Activated naive CD8-positive, alpha-beta T cell treated with anti-CD3 and anti-CD28 coated beads, Interleukin-2, amount 10 ng/mL, durations not matched to agents 7 days and 5 days (primary cell): ENCODE measurements at regions not wholly inside any gene's neighbourhood (a gene's known extent, or its start where the extent isn't known, plus 50 kb on each side); places are given as distances from the start of the nearest gene placed in this dataset.

ENCODE experiments used
- ATAC-seq: fragments of 150-1000 bp; cut with Tn5 transposase; one replicate; pipeline ENCODE4 v1.10.0; 2021; ENCODE audit warnings: low read depth, moderate library complexity
- POLR2A ChIA-PET: fragments of 350-600 bp; sonication (Branson Sonifier 250); formaldehyde crosslinking; loops from one replicate; lab custom pipeline; 2021; ENCODE audit warnings: antibody characterized with exemption; lab: Charles Lee
- DNase-seq: peaks from one replicate; pipeline ENCODE4 v3.0.0; 2021
- H3K27ac Mint-ChIP-seq: one replicate; pipeline ENCODE4 v1.8.0; 2022; ENCODE audit warnings: mild to moderate bottlenecking, mixed read lengths
- H3K27me3 Mint-ChIP-seq: one replicate; pipeline ENCODE4 v1.8.0; 2022; ENCODE audit warnings: mild to moderate bottlenecking, moderate library complexity, mixed read lengths
- H3K36me3 Mint-ChIP-seq: one replicate; pipeline ENCODE4 v1.8.0; 2021; ENCODE audit warnings: mild to moderate bottlenecking, mixed read lengths
- H3K4me1 Mint-ChIP-seq: one replicate; pipeline ENCODE4 v1.8.0; 2021; ENCODE audit warnings: mixed read lengths
- H3K4me3 Mint-ChIP-seq: one replicate; pipeline ENCODE4 v1.8.0; 2022; ENCODE audit warnings: mild to moderate bottlenecking, moderate library complexity, mixed read lengths
- H3K9me3 Mint-ChIP-seq: one replicate; pipeline ENCODE4 v1.8.0; 2021; ENCODE audit warnings: mixed read lengths

DNA sequence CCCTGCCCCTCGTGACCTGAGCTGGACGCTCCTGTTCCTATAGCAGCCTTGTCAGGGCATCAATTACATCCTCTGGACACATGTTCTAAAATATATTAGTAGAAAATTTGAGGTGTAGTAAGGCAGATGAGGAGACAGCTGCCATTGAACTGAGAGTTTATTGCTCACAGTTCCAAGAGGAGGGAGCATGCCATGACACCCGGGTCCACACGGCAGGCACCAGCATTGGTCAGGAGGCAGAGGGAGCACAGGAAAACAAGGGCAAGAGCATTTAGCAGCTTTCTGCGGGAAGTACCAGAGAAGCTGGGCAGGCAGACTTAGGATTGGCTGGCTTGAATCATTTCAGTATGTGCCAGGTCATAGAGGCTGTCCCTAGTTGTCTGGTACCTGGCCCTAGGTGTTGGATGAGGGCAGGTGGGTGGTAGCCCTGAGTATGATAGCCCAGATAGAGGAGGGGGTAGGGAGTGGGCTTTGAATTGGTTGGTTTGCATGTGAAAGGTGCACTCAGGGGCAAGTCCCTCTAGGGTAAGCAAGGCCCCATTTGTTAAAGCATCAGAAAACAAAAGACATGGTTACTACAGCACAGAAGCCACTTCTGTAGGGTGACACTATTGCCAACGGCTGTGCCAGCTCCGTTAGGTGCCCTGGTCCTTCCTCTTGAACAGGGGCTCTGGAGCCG lies 223.6 kb upstream of the RAB4A start:
- Mint-ChIP-seq H3K27me3 (peaks cover 23% of the 10 kb centered on the region), H3K27ac (no peak overlapping the region), H3K36me3 (peaks cover 3% of the 10 kb centered on the region), H3K4me1 (peaks cover 10% of the 10 kb centered on the region), H3K9me3 (peaks cover 3% of the 10 kb centered on the region), H3K4me3 (no peak overlapping the region)
- POLR2A ChIA-PET: no interaction called here
- DNase-seq (no peak), ATAC-seq (no peak)

DNA sequence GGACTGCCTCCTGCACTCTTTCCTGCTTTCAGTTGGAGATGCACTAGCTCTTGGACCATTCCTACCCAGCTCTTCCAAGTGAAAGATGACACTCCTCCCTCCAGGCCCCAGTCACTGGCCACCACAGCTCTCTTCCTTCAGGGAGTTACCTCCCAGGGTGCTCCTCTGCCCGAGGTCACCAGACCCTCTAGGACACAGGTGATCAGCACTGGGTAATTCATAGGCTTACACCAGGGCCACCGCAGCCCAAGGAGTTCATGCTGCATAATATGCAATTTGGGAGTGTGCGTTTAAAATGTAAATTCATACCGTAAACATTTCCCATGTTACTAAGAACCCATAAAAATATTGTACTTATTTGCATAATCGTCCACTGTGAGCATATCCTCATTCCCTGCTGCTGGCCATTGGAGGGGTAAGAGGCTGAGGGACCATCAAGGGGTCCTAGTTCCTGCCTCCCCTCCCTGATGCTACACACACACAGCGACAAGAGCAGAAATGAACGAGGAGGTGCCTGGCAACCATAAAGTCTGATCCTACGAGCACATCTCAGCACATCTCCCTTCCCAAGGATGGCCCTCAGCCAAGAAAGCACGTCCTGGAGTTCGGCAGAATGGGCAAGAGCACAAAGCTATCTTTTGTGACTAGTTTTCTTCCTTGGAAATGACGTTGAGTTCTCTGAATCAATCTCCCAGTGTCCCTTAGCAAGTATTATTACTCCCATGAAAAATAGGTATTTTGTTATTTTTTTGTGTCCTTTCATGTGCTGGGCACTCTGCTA lies 222.9 kb upstream of the RAB4A start:
- Mint-ChIP-seq H3K9me3 (peaks cover 3% of the 10 kb centered on the region), H3K4me1 (peaks cover 10% of the 10 kb centered on the region), H3K27me3 (peaks cover 18% of the 10 kb centered on the region), H3K27ac (no peak overlapping the region), H3K4me3 (no peak overlapping the region), H3K36me3 (peaks cover 3% of the 10 kb centered on the region)
- no peak for ATAC-seq
- no peak for DNase-seq
- POLR2A ChIA-PET: no interaction called here

DNA sequence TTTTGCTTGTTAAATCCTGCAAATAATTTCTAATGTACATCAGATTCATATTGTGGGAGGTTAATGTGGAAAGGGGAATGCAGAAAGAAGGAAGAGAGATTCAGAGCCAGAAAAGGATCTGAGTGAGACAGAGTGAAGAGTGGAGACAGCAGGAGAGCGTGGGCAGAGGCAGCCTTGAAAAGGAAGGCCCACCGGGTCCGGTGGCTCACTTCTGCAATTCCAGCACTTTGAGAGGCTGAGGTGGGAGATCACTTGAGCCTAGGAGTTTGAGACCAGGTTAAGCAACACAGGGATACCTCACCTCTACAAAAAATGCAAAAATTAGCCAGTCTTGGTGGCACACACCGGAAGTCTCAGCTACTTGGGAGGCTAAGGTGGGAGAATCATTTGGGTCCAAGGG lies 222.0 kb upstream of the RAB4A start:
- ATAC-seq (no peak), DNase-seq (no peak)
- H3K4me1 Mint-ChIP-seq: peaks cover 11% of the 10 kb centered on the region
- peaks cover 3% of the 10 kb centered on the region for H3K9me3 Mint-ChIP-seq
- H3K27me3 Mint-ChIP-seq: peaks cover 15% of the 10 kb centered on the region
- POLR2A ChIA-PET: no interaction called here
- no peak overlapping the region for H3K4me3 Mint-ChIP-seq
- H3K36me3 Mint-ChIP-seq: peaks cover 3% of the 10 kb centered on the region
- H3K27ac Mint-ChIP-seq: no peak overlapping the region

DNA sequence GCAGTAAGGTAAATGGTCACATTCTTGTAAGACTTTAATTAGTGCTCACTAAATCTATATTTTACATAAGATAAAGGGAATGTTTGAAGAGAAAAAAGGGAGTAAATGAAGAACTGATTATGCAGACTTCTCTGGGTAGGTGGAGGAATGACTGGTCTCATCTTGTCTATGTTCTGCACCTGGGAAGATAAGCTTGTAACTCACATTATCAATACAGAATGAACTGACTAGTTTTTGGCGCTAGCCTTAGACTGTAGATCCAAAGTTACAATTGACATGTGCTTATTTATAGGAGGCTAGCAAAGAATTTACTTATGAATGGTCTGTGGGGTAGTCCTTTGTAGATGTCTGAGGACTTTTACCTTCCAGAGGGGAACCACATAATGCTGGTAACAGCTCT lies 214.9 kb upstream of the RAB4A start:
- H3K27me3 Mint-ChIP-seq: peaks cover 2% of the 10 kb centered on the region
- peaks cover 42% of the 10 kb centered on the region for H3K4me1 Mint-ChIP-seq
- no peak for ATAC-seq
- peaks cover 3% of the 10 kb centered on the region for H3K9me3 Mint-ChIP-seq
- POLR2A ChIA-PET: no interaction called here
- peaks cover 5% of the 10 kb centered on the region for H3K36me3 Mint-ChIP-seq
- DNase-seq: no peak
- no peak overlapping the region for H3K27ac Mint-ChIP-seq
- no peak overlapping the region for H3K4me3 Mint-ChIP-seq

DNA sequence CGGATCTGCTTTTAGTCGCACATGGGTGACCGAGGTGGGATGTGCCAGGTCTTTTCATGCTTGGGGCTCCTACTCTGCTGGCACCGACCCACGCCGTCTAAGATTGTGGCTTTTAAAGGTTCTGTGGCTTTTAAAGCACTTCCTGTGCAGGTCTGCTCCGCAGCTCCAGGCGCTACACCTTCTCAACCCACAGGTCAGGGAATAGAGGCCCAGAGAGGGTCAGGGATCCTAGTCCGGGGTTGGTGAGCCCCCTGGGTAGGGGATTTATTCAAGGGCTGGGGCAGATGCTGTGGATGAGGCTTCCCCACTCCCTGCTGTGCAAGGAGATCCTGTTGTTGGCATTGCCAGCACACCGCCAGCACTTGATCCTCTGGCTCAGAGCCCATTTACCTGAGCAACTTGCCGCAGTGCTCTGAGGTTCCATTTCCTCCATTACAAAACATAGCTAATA lies 212.8 kb upstream of the RAB4A start:
- H3K4me1 Mint-ChIP-seq: peaks cover 36% of the 10 kb centered on the region
- no peak overlapping the region for H3K27ac Mint-ChIP-seq
- peaks cover 2% of the 10 kb centered on the region for H3K27me3 Mint-ChIP-seq
- peak overlapping the region; percentile 35 for H3K4me3 Mint-ChIP-seq
- H3K36me3 Mint-ChIP-seq: peaks cover 2% of the 10 kb centered on the region
- no peaks in the 10 kb centered on the region for H3K9me3 Mint-ChIP-seq
- ATAC-seq (peak; percentile 68), DNase-seq (peak; percentile 47)
- POLR2A ChIA-PET: interaction anchor here (1.5 kb wide), 1 partner anchor 9 kb away, joined by 3 read pairs; no protein-coding TSS in a partner anchor

DNA sequence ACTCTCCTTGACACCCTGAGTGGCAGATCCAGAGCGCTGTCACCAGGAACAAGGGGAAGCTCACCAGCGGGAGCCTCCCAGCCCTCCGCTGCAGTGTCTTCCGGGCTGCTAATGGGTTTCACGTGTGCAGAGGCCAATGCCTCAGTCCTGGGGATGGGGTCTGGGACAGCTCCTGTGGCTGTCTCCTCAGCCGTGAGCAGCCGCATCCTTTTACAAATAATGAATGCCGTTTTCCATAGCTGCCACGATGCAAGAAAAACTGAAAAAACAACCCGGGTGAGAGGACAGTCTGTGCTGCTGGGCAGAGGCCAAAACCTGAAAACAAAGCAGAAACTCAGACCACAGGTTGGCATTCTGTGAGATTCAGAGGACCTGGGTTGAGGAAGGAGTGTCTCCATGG lies 212.2 kb upstream of the RAB4A start:
- POLR2A ChIA-PET: interaction anchor here (1.5 kb wide), 1 partner anchor 9 kb away, joined by 3 read pairs; no protein-coding TSS in a partner anchor
- Mint-ChIP-seq H3K27ac (no peak overlapping the region), H3K4me1 (peaks cover 36% of the 10 kb centered on the region), H3K9me3 (no peaks in the 10 kb centered on the region), H3K36me3 (peaks cover 2% of the 10 kb centered on the region), H3K4me3 (no peak overlapping the region), H3K27me3 (peaks cover 2% of the 10 kb centered on the region)
- ATAC-seq: no peak
- DNase-seq: no peak

DNA sequence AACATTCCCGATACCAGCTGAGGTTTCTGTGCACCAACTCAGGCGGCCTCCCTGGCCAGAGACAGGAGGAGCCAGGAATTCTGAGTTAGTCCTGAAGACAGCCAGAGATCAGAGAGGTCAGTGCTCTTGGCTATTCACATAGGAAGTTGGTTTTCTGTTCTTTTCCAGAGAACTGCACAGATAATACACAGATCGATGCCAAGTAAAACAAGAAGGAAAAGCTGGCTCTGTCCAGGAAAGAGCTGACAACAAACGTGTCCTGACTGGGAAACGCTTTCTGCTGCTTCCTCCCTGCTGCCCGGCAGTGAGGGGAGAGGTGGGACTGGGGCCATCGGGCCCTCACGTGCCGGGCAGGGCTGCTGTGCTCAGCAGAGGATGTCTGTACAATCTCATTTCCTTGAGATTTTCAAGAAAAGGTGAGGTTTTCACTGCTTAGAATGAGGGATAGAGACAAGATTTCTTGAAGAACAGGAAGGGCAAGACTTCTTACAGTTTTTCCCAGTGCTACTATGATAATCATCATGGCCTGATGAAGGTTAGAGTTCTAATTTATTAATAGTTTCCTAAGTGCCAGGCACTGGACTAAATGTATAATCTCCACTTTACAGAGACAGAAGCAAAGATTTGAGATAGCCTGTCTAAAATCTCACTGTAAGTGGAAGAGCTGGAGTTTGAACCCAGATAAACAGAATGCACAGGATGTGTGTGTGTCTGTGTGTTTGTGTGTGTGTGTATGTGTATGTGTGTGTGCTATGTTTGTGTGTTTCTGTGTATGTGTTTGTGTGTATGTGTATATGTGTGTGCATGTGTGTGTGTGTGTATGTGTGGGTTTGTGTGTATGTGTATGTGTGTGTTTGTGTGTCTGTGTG lies 211.0 kb upstream of the RAB4A start:
- no peaks in the 10 kb centered on the region for H3K9me3 Mint-ChIP-seq
- peaks cover 31% of the 10 kb centered on the region for H3K4me1 Mint-ChIP-seq
- DNase-seq (no peak), ATAC-seq (peak; percentile 24)
- peaks cover 2% of the 10 kb centered on the region for H3K36me3 Mint-ChIP-seq
- POLR2A ChIA-PET: no interaction called here
- peak overlapping the region; percentile 56 for H3K4me3 Mint-ChIP-seq
- H3K27me3 Mint-ChIP-seq: no peaks in the 10 kb centered on the region
- H3K27ac Mint-ChIP-seq: peak overlapping the region; percentile 48

DNA sequence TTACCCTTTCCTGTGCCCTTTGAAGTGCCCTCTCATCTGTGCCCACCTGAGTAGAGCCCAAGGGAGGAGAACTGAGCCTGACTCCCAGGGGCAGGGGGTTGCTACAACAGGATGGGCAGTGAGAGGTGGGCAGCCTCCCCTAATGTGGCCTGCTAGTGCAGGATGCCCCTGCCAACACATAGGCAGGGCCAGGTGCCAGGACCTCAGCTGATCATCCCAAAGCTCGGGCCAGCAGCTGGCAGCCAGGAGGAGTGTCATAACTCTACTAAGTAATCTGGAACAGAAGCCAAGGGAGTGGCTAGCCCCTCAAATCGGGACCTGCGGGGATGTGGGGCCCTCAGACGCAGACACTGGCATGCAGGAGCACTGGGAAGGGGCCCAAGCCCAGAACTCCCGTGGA lies 208.8 kb upstream of the RAB4A start:
- no peaks in the 10 kb centered on the region for H3K9me3 Mint-ChIP-seq
- POLR2A ChIA-PET: no interaction called here
- no peak for ATAC-seq
- peaks cover 33% of the 10 kb centered on the region for H3K4me1 Mint-ChIP-seq
- no peak for DNase-seq
- no peak overlapping the region for H3K27ac Mint-ChIP-seq
- H3K27me3 Mint-ChIP-seq: no peaks in the 10 kb centered on the region
- no peak overlapping the region for H3K4me3 Mint-ChIP-seq
- peaks cover 2% of the 10 kb centered on the region for H3K36me3 Mint-ChIP-seq

DNA sequence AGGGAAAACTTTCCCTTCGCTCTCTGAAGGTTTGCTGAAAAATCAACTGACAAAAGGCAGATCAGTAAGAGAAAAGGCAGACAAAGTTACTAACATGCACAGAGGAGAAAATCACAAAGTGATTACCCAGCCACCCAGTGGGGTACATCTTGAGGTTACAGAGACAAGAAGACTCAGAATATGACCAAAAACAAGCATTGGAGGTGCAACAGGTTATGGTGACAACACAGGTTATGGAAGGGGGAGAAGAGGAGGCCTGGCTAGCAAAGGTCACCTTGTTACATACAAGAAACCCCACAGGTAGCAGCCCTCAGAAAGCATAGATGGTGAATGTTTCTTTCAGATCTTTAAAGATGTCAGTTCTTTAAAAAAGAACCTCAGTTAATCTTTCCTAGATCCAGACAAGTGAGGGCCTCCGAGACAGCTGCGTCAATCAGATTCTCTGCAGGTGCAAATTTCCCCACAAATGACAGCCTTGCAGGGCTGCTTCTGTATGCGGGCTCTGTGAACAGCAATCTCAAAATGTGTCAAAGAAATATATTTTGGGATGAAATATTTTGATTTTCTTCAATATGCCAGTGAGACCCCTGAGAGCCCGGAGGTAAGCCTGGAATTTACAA lies 207.6 kb upstream of the RAB4A start:
- Mint-ChIP-seq H3K36me3 (peaks cover 2% of the 10 kb centered on the region), H3K27me3 (no peaks in the 10 kb centered on the region), H3K4me1 (peaks cover 33% of the 10 kb centered on the region), H3K9me3 (no peaks in the 10 kb centered on the region), H3K4me3 (no peak overlapping the region), H3K27ac (no peak overlapping the region)
- ATAC-seq (no peak), DNase-seq (no peak)
- POLR2A ChIA-PET: no interaction called here

DNA sequence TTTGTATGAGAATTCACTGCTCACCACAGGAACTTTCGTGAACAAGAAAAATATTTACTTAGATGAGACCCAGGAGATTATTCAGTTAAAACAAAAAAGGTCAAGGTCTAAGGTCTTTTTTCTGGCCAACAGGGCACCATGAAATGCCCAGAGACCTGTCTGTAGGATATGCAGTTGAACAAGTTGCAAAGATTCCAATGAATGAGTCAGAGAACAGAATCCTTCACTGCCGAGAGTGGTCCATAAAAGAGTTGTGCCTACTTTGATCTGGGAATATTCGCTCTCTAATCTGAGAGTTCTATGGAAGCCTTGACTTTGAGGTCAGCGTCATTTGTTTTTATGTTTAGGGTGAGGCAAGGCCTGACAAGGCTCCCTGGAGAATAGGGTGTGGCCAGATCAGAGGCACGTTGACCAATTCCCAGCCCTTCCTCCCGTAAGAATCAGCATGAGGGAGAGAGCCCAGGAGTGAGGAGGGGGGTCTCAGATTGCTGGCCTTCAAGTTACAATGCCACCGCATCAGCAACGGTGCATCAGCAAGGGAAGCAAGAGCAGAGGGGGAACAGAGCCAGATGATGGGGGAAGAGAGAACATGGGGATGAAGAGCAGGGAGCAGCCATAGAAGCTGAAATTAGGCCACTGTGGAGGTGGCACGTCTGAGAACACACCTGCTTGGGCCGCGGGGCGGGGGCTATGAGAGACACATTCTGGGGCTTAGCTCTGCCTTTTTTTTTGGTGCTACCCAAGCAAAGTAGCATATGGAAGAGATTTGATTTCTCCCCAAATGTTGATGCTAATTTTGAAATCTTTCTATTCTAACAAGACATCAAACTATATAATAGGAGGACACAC lies 206.4 kb upstream of the RAB4A start:
- POLR2A ChIA-PET: no interaction called here
- Mint-ChIP-seq H3K27ac (no peak overlapping the region), H3K9me3 (no peaks in the 10 kb centered on the region), H3K36me3 (peaks cover 2% of the 10 kb centered on the region), H3K4me3 (no peak overlapping the region), H3K27me3 (no peaks in the 10 kb centered on the region), H3K4me1 (peaks cover 30% of the 10 kb centered on the region)
- DNase-seq (no peak), ATAC-seq (no peak)

DNA sequence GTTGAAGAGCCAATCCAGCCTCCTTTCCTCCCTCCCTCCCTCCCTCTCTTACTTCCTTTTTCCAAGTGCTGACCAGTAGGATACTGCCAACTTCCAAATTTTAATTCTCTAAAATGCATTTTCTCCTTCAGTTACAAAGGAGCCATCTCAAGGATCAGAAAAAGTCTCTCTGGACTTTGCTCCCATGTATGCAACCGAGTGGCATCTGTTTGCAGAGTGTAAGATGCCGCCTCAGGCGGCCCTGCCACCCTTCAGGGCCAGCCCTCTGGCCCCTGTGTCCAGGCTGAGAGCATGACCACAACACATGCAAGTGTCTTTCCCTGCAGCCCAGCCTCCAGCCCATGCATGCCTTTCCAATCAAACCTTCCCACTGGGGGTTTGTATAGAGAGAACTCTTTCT lies 205.3 kb upstream of the RAB4A start:
- POLR2A ChIA-PET: no interaction called here
- no peaks in the 10 kb centered on the region for H3K27me3 Mint-ChIP-seq
- peaks cover 22% of the 10 kb centered on the region for H3K4me1 Mint-ChIP-seq
- no peaks in the 10 kb centered on the region for H3K9me3 Mint-ChIP-seq
- H3K27ac Mint-ChIP-seq: no peak overlapping the region
- ATAC-seq (no peak), DNase-seq (no peak)
- H3K36me3 Mint-ChIP-seq: no peaks in the 10 kb centered on the region
- no peak overlapping the region for H3K4me3 Mint-ChIP-seq

DNA sequence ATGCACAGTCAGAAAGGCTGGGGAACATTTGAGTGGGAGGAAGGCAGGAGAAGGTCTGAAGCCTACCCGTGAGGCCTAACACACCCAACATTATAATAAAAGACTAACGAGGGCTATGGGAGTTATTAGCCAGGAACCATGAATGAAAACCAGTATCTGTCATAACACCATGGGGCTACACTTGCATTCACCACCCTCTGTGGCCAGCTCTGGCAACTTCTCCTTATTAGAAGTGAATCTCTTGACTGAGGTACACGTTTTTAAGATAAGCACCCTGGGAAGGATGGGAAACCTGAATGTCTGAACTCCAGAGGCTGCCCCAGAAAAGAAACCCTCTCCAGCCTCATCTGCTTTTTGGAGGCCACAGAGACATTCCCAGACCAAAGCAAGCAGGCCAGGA lies 204.3 kb upstream of the RAB4A start:
- Mint-ChIP-seq H3K27me3 (no peaks in the 10 kb centered on the region), H3K4me3 (no peak overlapping the region), H3K27ac (no peak overlapping the region), H3K9me3 (no peaks in the 10 kb centered on the region), H3K36me3 (no peaks in the 10 kb centered on the region), H3K4me1 (peaks cover 25% of the 10 kb centered on the region)
- no peak for DNase-seq
- ATAC-seq: no peak
- POLR2A ChIA-PET: interaction anchor here (1.0 kb wide), 1 partner anchor 617 kb away, joined by 4 read pairs; no protein-coding TSS in a partner anchor
